ENCODE measurements at regions not wholly inside any gene's neighbourhood (a gene's known extent, or its start where the extent isn't known, plus 50 kb on each side); places are given as distances from the start of the nearest gene placed in this dataset.
"Not testable (repeated sequence)": the region's sequence is repeated elsewhere in the genome, so short reads cannot be mapped to it uniquely, and the experiment has no call there.

DNA sequence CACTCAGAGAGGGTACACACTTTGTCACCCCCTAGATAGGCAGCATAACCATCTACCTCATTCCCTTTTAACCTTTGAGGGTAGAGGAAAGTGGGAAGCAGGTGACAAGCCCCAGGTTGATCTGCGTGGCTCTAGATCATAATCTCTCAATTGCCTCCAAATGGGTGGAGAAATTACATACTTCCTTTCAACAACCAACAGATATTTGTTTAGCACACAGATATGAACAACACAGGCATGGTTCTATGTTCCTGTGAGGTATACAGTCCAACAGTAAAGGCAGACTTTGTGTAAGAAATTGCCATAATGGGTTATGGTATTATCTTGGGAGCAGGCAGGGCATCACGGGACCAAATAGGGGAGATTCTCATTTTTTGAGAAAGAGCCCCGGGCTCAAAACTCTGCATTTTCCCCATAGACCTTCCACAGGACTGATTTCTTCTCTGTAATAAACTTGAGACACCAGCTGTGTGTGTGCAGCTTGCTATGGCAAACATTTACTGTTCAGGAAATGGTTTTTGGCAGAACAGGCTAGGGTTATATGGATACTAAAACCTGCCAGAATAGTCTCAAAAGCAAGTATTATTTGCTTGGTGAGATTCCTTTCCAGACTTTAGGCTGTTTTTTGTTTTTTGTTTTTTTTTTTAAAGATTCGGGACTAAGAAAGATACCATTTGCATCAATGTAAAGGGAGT, 126.2 kb downstream of the CD164 start:
- no peak for DNase-seq (ENCODE audit: extremely low read depth, low read depth)

DNA sequence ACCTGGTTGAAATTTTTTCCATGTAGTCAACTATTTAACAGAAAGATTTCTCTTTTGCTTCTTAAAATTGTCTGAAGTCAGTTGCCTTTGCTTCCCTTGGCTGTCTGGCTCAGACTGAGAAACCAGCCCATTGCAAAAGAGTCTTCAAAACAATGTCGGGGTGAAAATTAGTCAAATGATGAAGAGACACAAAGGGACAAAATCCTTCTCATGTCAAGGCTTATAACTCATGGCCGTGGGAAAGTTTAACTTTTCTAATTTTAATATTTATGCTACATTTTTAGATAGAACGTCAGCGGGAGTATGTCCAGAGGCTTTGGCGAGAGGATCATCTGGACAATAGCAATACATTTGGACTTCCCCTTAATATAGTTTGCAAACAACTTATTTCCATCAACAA, 127.2 kb downstream of the CD164 start:
- no peak for DNase-seq (ENCODE audit: extremely low read depth, low read depth)

DNA sequence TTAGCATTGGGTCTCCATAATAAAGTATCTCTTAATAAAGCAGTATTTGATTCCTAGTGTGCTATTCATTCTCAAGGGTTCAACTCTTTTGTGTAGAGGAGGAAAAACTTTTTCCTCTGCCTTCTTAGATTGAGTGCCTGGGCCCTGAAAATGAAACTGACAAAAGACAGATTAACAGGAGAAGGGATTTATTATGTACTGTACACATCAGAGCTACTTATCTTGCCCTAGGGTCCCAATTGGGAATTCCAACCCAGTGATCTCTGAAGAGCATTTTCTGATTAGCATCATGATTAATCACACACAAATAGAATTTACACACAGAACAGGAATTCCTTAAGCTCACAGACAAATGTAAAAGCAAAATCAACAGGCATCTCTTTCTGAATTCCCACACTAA, 128.9 kb downstream of the CD164 start:
- DNase-seq (ENCODE audit: extremely low read depth, low read depth) = no peak

DNA sequence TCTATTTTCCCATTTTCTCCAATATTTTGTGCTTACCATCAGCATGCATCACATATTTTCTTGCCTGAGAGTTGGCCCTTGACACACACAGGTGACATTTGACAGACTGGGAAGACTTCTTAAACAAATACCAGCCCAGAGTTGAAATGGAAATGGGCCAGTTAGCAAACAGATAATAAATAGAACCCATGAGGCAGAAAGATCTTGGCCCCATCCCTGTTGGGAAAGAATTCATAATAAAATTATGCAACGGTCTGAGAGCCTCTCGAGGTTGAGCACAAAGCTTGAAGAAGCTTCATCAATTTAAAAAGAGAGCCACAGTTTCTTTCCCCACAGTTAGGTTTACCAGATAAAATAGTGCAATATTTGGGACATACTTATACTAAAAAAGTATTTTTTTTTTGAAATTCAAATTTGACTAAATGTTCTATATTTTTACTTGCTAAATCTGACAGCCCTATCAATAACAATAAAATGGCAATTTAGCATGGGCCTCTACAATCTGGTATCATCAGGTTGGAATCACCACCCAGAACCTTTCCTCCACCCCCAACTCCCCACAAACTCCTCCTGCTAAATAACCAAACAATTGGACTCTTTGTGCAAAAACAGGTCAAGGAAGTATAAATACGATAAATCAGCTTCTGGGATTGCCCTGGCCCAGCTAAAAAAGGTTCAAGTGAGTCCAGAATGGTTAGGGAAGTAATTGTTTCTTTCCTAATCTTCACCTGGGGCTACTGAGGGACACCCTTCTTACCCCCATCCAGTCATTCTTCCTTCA, 129.8 kb downstream of the CD164 start:
- peak; percentile 30 for DNase-seq (ENCODE audit: extremely low read depth, low read depth)

DNA sequence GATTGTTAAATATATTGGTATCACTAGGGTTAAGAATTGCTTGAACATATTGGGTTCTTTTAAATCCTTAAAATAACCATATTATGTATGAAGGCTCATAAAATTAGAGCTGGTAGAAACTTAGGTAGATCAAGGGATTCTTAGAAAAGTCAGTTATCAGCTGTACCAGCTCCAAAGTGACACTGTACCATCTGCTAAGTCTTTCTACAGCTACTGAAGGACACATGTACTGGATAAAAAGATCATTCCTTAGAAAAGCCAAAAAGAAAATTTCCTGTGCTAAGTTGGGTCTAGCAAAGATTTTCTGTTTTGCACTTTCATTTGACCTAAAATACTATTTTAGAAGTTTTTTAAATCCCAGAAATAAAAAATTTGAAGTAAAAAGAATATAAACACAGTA, 130.4 kb downstream of the CD164 start:
- no peak for DNase-seq (ENCODE audit: extremely low read depth, low read depth)

DNA sequence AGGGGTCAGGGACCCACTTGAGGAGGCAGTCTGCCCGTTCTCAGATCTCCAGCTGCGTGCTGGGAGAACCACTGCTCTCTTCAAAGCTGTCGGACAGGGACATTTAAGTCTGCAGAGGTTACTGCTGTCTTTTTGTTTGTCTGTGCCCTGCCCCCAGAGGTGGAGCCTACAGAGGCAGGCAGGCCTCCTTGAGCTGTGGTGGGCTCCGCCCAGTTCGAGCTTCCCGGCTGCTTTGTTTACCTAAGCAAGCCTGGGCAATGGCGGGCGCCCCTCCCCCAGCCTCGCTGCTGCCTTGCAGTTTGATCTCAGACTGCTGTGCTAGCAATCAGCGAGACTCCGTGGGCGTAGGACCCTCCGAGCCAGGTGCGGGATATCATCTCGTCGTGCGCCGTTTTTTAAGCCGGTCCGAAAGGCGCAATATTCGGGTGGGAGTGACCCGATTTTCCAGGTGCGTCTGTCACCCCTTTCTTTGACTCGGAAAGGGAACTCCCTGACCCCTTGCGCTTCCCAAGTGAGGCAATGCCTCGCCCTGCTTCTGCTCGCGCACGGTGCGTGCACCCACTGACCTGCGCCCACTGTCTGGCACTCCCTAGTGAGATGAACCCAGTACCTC, 131.6 kb downstream of the CD164 start:
- DNase-seq (ENCODE audit: extremely low read depth, low read depth) = not testable (repeated sequence)

DNA sequence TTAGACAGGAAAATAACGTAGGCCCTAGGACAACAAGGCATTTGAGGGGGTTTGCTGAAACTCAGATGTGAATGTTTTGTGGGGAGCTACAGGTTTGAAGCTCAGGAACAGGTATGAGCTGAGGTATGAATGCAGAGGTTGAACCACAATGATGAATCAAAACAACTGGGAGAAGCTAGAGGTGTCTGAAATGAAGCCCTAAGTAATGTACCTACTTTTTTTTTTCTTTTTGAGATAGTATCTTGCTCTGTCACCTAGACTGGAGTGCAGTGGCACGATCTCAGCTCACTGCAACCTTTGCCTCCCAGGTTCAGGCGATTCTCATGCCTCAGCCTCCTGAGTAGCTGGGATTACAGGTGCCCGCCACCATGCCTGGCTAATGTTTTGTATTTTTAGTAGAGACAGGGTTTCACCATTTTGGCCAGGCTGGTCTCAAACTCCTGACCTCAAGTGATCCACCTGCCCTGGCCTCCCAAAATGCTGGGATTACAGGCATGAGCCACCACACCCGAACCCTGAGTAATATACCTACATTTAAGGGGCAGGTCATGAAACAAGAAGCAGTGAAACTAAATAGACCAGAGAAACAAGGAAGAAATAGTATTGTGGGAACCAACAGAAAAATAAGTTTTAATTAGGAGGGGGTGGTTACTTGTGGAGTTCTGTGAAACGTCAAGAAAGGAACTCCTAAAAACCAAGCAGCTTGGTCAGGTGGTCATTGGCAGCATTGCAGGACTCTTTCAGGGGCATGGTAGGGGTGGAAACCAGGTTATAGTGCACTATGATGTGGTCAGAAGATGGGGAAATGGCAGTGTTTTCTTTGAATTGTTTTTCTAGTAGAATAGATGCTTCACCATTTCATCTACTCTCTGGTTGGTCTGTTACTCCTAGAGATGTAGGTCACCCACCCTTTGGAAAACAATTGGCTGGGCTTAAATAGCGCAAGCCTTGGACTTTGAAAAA, 138.1 kb downstream of the CD164 start:
- no peak for DNase-seq (ENCODE audit: extremely low read depth, low read depth)

DNA sequence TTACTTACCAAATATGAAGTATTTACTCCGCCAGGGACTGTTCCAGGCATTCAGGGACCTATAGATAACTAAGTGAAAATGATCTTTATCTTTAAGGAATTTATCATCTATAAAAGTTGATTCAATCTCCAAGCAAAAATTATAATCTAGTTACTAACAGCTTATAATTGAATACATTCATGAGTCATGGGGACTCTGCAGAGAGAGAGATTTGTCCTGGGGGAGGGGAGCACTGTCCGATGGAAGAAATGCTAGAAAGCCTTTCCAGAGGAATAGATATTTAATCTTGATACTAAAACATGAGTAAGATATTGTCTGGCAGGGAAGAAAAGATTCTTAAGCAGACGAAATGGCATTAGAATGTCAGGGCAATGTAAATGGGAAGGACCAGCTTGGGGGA, 139.3 kb downstream of the CD164 start:
- DNase-seq (ENCODE audit: extremely low read depth, low read depth) = no peak

DNA sequence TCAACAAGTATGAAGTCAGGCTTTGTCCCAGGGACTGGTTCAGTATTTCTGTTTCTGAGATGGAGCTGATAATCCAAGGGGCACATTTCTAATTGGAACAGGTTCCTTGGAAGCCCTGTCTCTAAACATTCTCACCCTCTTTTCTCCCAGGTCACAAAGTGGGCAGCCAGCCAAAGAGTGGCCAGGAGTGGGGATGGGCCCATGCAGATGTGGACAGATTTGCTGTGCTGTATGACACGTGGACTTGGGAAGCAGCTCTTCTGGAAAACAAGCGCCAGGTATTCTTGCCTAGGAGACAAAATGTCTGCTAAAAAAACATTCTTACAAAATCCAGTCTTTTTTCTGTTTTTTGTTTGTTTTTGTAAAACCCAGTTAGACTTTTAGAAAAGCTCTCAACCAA, 140.2 kb downstream of the CD164 start:
- DNase-seq (ENCODE audit: extremely low read depth, low read depth) = no peak

DNA sequence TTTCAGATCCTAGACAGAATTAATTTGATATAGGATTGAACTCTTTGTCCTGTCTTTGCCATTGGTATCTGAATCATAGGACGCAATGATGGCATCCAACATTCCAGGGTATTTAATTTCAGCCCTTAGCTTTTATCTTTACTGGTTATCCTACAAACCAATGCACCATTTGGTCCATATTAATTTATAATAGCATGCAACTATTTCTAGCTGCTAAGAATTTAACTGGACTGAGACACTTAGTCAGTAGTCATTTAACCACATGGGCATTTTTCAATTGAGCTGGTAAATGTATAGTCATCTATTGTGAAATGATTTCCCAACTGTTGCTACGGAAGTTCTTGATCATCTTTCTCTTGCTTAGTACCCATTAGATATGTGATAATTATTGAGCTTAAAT, 141.1 kb downstream of the CD164 start:
- DNase-seq (ENCODE audit: extremely low read depth, low read depth) = no peak

DNA sequence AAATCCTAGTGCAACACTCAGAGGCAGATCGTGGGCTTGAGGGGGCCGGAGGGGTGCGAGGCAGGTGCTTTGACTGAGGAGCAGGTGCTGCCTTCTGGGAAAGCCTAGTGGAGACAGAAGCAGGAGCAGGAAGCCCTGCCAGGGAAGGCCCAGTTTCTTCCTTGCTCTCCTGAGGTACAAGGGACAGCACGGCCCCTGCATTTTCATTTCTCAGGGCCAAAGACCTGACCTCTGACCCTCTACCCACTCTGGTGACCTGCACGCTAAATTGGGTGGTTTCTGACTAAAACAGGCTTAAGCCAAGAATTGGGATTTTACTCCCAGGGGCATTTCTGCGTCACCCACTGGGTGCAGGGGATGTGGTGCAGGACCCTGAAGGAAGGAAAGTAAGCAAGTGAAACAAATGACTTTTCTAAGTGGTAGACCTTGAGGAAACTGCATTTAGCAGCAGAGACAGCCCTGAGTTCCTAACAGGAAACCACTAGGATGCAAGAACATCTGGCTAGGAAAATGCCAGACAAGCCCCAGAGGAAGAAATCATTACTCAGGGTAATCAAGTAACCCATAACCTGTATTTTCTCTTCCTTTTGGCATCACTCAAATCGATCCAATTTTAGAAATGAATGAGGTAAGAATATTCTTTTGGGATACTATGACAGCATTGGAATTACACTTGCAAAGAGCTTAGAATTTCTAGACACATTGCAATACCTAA, 141.7 kb downstream of the CD164 start:
- no peak for DNase-seq (ENCODE audit: extremely low read depth, low read depth)

DNA sequence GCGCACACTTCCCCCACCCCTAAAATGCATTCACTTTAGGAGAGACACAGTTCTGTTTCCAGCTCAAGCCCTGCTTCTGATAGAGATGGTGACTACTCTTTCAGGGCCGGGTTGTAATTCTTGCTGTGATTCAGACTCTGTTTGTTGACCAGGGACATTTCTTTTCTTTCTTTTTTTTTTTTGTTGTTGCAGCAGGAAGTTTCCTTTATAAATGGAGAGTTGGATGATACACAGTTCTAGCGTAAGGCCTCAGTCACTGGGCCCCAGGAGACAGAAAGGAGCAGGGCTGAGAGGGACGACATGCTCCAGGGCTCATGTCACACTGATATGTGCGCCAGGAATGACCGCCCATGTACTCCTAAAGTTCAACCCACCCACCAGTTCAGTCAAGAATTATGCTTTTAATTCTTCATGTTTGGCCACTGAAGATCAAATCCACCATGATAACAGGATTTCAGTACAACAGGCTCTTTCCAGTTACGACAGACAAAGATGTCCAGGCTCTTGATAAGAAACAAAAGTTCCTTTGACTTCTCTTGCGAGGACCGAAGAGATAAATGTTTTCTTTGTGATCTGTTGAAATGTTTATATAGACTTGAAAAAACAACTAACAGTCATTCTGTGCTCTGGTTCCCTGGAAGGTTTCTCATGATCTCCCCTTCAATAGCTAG, 142.5 kb downstream of the CD164 start:
- DNase-seq (ENCODE audit: extremely low read depth, low read depth) = no peak

DNA sequence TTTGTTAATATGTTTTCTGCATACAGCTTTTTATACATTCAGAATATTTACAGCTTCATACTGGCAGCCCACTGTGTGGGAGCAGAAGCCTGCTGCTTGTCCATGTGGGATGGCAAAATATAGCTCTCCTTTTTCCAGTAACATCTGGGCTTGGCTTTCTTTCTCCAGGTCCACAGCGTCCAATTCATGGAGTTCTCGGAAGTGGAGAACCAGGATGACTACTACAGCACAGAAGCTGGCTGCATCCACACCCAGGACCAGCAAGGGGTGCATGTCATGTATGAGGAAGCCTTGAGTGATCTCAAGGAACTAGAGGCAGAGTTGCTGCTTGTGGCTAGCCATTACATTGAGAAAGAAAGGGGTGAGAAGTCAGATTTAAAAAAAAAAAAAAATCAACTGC, 143.1 kb downstream of the CD164 start:
- DNase-seq (ENCODE audit: extremely low read depth, low read depth) = no peak

DNA sequence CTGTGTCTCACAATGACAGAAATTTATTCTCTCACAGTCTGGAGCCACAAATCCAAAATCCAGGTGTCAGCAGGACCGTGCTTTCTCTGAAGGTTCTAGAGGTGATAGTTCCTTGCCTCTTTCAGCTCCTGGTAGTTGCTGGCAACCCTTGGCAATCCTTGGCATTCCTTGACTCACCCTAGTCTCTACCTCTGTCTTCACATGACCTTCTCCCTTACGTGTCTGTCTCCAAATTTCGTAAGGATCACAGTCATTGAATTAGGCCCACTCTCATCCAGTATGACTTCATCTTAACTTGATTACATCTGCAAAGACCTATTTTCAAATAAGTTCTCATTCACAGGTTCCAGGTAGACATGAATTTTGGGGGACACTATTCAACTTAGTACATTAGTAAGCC, 143.1 kb downstream of the CEP57L1 start:
- DNase-seq (ENCODE audit: extremely low read depth, low read depth) = no peak

DNA sequence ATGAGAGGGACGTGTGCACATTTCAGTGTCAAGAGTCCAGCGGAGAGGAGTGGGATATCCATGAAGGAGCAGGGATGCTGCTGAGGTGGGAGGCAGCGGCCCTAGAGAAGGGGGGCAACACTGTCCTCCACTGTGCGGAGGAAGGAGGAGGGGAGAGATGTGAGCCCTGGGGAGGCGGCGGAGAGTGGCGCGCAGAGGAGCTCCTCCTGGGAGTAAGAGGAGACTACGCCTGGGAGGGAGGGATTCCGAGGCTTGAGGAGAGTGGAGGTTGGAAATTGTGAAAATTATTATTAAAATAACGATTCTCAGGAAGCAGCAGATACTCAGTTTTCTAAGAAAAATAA, 142.7 kb downstream of the CEP57L1 start:
- no peak for DNase-seq (ENCODE audit: extremely low read depth, low read depth)

DNA sequence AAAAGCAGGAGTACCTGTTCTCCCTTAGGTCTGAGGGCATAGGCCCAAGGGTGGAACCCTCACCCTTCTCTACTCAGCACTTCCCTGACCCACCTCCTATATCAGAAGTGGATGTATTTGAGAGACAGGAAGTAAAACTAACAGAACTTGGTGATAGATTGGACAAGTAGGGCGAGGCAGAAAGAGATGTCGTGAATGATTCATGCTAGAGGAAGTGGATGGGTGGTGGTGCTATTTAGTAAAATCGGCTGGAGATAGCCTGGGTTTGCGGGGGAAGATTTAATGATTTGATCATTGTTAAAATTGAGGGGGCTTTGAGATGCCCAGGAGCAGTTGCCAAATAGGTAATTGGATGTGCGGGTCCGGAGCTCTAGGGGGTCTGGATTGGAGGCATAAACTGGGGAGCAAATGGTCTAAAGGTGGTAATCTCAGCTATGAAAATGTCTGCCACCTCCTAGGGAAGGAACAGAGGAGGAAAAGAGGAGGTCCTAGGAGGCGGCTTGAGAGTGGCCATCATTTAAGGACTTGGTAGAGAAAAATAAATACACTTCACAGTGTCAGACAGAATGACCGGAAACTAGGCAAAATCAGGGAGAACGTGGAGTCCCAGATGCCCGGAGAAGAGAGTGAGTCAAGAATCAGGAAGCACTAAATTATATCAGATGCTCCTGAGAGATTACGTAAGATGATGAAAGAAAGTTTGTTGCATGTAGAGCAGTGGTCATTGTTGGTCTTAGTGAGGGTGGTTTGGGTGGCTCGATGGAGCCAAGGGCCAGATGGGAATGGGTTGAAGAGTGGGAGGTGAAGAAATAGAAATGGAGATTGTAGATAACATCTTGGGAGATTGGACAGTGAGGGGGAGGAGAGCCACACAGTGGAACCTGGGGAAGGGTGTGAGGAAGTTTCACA, 142.0 kb downstream of the CEP57L1 start:
- DNase-seq (ENCODE audit: extremely low read depth, low read depth) = no peak

DNA sequence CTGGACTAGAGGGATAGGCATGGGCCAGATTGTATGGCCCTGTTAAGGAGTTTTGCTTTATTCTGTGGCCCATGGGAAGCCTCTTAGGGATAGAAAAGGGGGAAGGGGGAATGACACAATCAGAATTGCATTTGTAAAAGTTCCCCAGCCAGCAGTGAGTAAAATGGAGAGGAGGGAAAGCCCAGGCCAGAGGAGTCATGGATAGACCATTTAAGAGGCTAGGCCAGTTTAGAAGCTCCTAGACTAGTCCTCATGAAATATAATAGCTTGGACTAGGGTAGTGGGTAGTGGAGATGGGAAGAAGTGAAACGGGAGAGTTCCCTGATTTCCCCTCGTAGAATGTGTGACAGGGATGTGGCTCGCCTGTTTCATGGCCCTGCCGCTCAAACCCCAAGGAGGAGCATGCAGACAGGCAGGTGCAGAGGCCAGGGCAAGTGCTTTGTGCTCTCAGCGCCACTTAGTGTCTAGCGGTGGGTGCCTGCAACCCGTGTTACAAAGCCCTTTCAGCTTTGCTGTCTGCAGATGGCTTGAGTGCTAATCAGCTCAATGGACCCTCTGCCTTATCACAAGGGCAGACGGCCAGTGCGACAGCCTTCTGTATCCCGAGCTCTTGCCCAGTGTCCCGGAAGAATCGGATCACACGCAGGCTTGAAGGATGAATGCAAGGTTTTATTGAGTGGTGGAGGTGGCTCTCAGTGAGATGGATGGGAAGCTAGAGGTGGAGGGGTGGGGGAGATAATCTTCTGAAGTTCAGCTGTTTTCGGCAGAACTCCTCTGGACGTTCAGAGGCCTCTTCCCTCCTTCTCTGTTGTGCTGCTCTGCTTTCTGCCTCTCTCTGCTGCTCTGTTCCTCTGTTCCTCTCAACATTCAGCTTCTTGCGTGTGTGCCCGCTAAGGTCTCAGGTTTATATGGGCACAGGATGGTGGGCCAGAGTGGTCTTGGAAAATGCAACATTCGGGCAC, 141.1 kb downstream of the CEP57L1 start:
- DNase-seq (ENCODE audit: extremely low read depth, low read depth) = no peak
